ENCODE measurements at regions not wholly inside any gene's neighbourhood (a gene's known extent, or its start where the extent isn't known, plus 50 kb on each side); places are given as distances from the start of the nearest gene placed in this dataset.
"Not testable (repeated sequence)": the region's sequence is repeated elsewhere in the genome, so short reads cannot be mapped to it uniquely, and the experiment has no call there.

DNA sequence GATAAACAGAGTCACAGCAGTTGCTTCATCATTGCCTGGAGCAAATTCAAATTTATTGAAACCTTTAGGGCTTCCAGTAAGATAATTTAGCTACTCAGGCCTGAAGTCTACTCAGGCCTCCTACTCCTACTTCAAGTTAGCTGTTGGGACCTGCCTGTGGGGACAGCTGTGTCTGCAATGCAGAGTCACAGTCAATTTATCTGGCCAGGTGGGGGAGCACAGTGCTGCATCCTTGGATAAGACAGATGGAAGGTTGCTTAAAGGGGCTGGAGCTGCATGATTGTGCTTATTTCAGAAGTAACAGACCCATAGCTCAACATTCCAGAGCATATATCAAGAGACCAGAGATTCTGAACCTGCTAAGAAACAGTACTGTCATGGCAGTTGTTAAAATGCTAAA, 932.1 kb downstream of the QKI start:
- no peak for DNase-seq

- DNase-seq, result no peak
Measured at GRCh38 chr6:164345806-164346496, 931.4 kb downstream of the QKI start.

DNA sequence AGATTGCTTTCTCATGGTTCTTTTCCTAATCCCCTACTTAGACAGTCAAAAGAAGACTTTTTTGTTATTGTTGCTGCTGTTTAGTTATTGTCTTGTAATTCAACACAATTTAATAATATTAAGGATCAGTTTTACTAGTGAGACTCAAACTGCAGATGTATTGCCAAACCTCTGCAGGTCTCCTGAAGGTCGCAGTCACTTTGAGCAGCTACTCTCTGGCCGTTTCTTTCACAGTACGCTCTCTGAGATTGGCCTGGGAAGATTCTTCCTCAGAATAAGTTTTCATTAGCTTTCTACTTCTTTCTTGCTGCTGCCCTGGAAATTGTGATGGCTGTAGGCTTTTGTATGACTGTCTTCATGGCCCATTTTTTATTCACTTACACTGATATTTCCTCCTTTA, 930.8 kb downstream of the QKI start:
- DNase-seq, result no peak

GRCh38 chr6:164344801-164345291, 930.3 kb downstream of the QKI start:
- no peak for DNase-seq

DNA sequence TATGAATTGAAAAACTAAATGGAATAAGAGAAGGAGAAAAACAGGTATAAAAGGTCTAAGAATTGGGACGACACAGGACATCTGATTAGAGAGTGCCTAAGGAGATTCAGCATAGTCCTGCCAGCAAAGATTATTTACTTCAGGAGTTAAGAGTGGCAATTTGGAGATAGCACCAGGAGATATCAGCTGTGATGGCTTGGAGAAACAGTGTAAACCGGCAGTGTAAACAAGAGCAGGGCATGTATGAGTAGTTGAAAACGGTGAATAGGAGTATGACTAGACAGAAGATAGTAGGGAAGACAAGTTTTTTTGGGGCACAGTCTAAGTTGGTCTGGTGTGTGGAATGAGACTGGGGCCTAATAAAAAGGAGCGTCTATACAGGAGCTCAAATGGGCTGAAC, 924.9 kb downstream of the QKI start:
- DNase-seq, result not testable (repeated sequence)

GRCh38 chr6:164337925-164338397, 923.4 kb downstream of the QKI start:
- DNase-seq, result no peak

DNA sequence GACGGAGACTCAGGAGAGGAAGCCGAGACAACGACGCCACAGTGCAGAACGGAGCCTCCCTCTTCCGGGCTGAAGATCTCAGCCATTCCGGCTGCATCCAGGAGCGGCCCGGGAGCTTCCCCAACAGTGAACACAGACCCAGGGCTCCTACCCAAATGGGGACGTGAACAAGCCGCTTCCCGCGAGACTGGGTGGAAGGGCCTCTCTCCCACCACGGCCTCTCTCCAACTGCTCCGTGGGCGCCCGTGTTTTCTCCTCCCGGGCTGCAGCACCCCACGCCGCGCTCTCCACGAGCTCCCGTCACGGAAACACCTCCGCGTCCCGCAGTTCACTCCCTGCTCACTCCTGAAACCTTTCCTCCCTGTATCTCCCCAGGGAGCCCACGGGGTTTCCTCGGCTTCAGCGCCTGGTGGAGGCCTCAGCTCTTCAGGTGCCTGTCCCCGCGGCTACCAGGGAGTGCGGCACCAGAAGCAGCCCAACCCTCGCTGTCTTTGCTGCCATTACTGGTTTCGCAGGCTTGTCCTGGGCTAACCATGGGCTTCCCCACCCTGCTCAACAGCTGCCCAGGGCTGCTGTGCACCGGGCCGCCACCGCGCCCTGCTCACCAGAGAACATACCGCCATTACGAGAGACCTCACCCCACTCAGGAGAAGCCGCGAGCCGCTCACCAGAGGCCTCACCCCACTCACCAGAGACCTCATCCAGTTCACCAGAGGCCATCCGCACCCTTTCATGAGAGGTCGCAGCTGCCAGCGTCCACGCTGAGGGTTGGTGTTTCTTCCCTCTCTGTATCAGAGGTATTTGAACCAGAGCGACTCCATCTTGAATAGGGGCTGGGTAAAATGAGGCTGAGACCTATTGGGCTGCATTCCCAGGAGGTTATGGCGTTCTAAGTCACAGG, 922.8 kb downstream of the QKI start:
- no peak for DNase-seq

GRCh38 chr6:164336455-164336854, 921.9 kb downstream of the QKI start:
- DNase-seq, result no peak

GRCh38 chr6:164331026-164331425, 916.5 kb downstream of the QKI start:
- no peak for DNase-seq

- DNase-seq, result no peak
Measured at GRCh38 chr6:164325168-164325567, 910.6 kb downstream of the QKI start.

GRCh38 chr6:164322533-164322932, 908.0 kb downstream of the QKI start:
- no peak for DNase-seq

- DNase-seq, result no peak
Measured at GRCh38 chr6:164321297-164321696, 906.8 kb downstream of the QKI start.

GRCh38 chr6:164315376-164315775, 900.9 kb downstream of the QKI start:
- DNase-seq, result no peak

- DNase-seq, result no peak
Measured at GRCh38 chr6:164308339-164308738, 893.8 kb downstream of the QKI start.

GRCh38 chr6:164303102-164303964, 888.8 kb downstream of the QKI start:
- DNase-seq, result no peak

DNA sequence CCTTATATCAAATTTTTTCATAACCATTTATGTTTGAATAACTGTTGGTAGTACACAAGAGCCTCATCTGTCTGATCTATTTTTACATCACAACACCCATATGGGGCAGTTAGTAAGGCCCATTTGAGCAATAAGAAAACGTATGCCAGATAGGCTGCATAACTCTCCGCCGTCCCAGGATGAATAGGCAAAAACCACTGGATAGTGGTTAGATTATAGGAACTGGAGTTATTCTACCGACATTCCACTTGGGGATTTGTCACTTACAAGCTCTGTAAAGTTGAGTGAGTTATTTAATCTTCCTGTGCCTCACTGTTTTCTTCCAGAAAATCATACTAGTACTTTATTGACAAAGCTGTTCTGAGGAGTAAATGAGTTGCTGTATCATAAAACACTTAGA, 881.9 kb downstream of the QKI start:
- no peak for DNase-seq

DNA sequence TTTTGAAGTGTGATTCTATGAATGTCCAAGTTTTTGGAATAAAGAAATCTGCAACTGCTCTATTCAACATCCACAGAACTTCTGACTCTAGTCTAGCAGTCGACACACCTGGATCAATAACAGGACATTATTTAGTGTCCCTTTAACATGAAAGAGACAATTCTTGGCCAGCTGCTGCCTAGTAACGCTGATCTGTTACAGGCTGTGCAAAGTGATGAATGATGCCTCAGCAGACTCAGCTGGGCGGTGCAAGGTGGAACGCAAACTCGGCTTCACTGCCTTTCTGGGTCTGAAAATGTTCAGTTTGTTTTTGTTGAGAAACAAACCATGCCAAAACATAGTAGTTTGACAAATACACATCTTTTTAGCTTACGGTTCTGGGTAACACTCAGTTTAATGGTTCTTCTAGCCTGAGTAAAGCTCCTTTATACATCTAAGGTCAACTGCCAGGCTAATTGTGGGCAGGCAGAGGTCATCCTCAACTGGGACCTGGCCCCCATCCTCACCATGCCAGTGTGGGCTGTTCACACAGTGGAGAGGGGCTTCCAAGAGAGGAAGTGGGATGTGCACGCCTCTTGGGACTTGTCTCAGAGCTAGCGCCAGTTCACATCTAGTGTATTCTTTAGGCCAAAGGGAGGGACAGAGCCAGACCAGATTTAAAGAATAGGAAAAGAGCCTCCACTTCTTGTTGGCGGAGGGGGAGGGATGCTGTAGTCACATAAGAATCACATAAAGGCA, 879.7 kb downstream of the QKI start:
- no peak for DNase-seq

DNA sequence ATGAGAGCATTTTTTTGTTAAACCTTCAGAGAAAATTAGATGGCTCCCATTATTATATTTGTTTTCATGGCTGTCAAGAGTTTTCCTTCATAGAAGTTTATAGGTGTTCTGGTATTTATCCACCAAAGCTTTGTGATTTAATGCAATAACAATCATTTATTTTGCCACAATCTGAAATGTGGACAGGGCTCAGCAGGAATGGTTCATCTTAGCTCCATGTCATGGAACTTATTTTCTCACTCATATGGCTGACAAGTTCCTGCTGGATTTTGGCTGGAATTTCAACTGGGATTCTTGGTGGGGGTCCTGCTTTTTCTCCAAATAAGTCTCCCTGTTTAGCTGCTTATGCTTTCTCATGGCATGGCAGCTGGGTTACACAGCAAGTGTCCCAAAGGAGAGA, 876.7 kb downstream of the QKI start:
- DNase-seq, result no peak

- no peak for DNase-seq
Measured at GRCh38 chr6:164290101-164290500, 875.6 kb downstream of the QKI start.

DNA sequence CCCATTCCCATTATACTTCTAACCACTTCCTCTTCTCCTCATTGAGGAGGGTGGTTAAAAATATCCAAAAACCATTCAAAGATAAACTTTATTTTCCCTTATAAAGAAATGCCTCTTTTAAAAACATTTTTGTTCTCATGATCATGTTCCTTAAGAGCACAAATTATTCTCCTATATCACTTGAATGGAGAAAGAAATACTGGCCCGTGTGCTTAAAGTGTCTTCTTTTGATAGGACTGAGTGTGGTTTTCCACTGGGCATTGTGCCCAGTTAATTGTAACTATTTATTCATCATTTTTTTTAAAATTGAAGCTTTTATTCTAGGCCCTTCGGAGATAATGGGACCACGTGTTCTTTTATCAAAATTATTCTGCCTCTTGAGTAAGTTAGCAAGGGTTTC, 871.5 kb downstream of the QKI start:
- peak; percentile 5 for DNase-seq

GRCh38 chr6:164283574-164283973, 869.1 kb downstream of the QKI start:
- DNase-seq, result no peak

- DNase-seq, result no peak
Measured at GRCh38 chr6:164276211-164276610, 861.7 kb downstream of the QKI start.

All from COR-L47 (cell line).